Heart right ventricle (tissue), 16 donors: ENCODE measurements at regions not wholly inside any gene's neighbourhood (a gene's known extent, or its start where the extent isn't known, plus 50 kb on each side); places are given as distances from the start of the nearest gene placed in this dataset.

Experiments used
- ATAC-seq, 8 donors: fragments of 200-7000 bp; cut with Tn5 transposase; one replicate each; pipeline ENCODE4 v1.9.1; 2020; ENCODE audit warnings: mild to moderate bottlenecking in 8 of 8, moderate library complexity in 8 of 8, moderate number of reproducible peaks in 1 of 8
- DNase-seq, 2 donors: peaks; one replicate each; pipeline ENCODE4 v3.0.0-alpha.2; 2020
- H3K27ac ChIP-seq, 10 donors: fragments of 200-600 bp; sonication (generic) in 2 of 10; one replicate each; pipeline versions ENCODE4 v1.5.0 to v1.8.0; 2020 to 2022; ENCODE audit warnings: mild to moderate bottlenecking in 3 of 10
- H3K27me3 ChIP-seq, 7 donors: fragments of 200-600 bp; one replicate each; pipeline ENCODE4 v1.8.0; 2021 to 2022; ENCODE audit warnings: mild to moderate bottlenecking in 2 of 7
- H3K36me3 ChIP-seq, 9 donors: fragments of 200-600 bp; sonication (generic) in 1 of 9; one replicate each; pipeline versions ENCODE4 v1.5.0 to v1.8.0; 2020 to 2022; ENCODE audit warnings: mild to moderate bottlenecking in 2 of 9
- H3K4me1 ChIP-seq, 9 donors: fragments of 200-600 bp; sonication (generic) in 1 of 9; one replicate each; pipeline versions ENCODE4 v1.5.0 to v1.8.0; 2020 to 2022; ENCODE audit warnings: mild to moderate bottlenecking in 4 of 9
- H3K4me3 ChIP-seq, 10 donors: fragments of 200-600 bp; sonication (generic) in 2 of 10; one replicate each; pipeline versions ENCODE4 v1.5.0 to v1.8.0; 2020 to 2022; ENCODE audit warnings: mild to moderate bottlenecking in 7 of 10, moderate library complexity in 2 of 10
- H3K9me3 ChIP-seq, 11 donors: fragments of 200-600 bp in 10 of 11; sonication (generic) in 2 of 11; one replicate each; pipeline versions ENCODE4 v1.5.0 to v1.8.0; 2013 to 2022; ENCODE audit warnings: mild to moderate bottlenecking in 2 of 11, control low read depth in 1 of 11, moderate library complexity in 1 of 11
- CTCF ChIP-seq, 9 donors: fragments of 200-600 bp; sonication (generic) in 2 of 9; IDR thresholded peaks; one replicate each; pipeline versions ENCODE4 v1.5.0 to v1.8.0; 2021 to 2022; ENCODE audit warnings: antibody characterized with exemption in 9 of 9, mild to moderate bottlenecking in 5 of 9, moderate library complexity in 1 of 9
- WGBS, 2 donors: extraction: QIAGEN DNeasy Blood & Tissue Kit; methylation state at CpG; one replicate each; pipeline ENCODE4 v1.1.7; 2013; ENCODE audit warnings: inconsistent platforms in 1 of 2; 5-methylcytosine and 5-hydroxymethylcytosine counted together
- intact Hi-C, 10 donors: fragments of 100-400 bp; cut with DNase I; formaldehyde crosslinking; loops; one replicate each; pipeline versions ENCODE4 v1.11.1 to v1.14.2; 2022
- donor health status: Arrhythmogenic right ventricular cardiomyopathy.
- donor health status: ischemic (EF 13 %, LVEDD 7.1; RV severe dilation, severe dysfunction).
- donor health status: healthy with polysubstance abuse.
- donor health status: DM: no; HTN: yes; CAD: no.
- donor health status: DM: no; HTN: no; CAD: no.
- donor health status: ischemic (EF 25% LVEDD 6.9; RV normal size, moderate dysfunction).
- donor health status: ischemic (EF 25% LVEDD 5.7; RV mildly dilated, moderate dysfunction).
- donor health status: healthy.
- donor health status: DM: yes; HTN: yes; CAD: no.
- donor health status: Ischemic cardiomyopathy.
- donor health status: ischemic (EF 35%, LVEDD 5.7; RV mildly dilated, moderate dysfunction).
- donor health status: nonischemic (EF 11% LVEDD 7.7; RV severe dilation, severe dysfunction).
- donor health status: DM: yes; HTN: yes; CAD: no.
- donor health status: PGD.
- donor health status: ischemic (EF 29% LVEDD 5.4; RV normal size, mild dysfunction).
- donor health status: nonischemic (EF 23%, LVEDD 6.1; RV moderate dilation, normal function).

- TF ChIP-seq CTCF (IDR thresholded peaks at IDR 0.05): no peak
- H3K4me3 ChIP-seq: no peak overlapping the region
- no peaks in the 10 kb centered on the region for H3K4me1 ChIP-seq
- H3K27me3 ChIP-seq: no peaks in the 10 kb centered on the region
- DNase-seq: no peak
- H3K36me3 ChIP-seq: no peaks in the 10 kb centered on the region
- H3K9me3 ChIP-seq: no peaks in the 10 kb centered on the region
- H3K27ac ChIP-seq: no peak overlapping the region
- no peak for ATAC-seq
- intact Hi-C loops: no loop called here
- 43 to 48% methylated on average over 2 of the region's 2 CpGs for WGBS, 2 donors
These were observed 199.9 kb upstream of the SMC2 start for GRCh38 chr9:103894184-103894583.

- no peak for TF ChIP-seq CTCF (IDR thresholded peaks at IDR 0.05)
- ATAC-seq (no peak), DNase-seq (no peak)
- intact Hi-C loops: no loop called here
- H3K27ac ChIP-seq: no peak overlapping the region
- 43 to 50% methylated on average over 1 of the region's 1 CpG for WGBS, 2 donors
- no peaks in the 10 kb centered on the region for H3K4me1 ChIP-seq
- H3K4me3 ChIP-seq: no peak overlapping the region
- no peaks in the 10 kb centered on the region for H3K27me3 ChIP-seq
- H3K36me3 ChIP-seq: no peaks in the 10 kb centered on the region
- H3K9me3 ChIP-seq: no peaks in the 10 kb centered on the region
These were observed 195.6 kb upstream of the SMC2 start for GRCh38 chr9:103898550-103898949.

- H3K4me1 ChIP-seq: no peaks in the 10 kb centered on the region
- H3K4me3 ChIP-seq: no peak overlapping the region
- ATAC-seq (no peak), DNase-seq (no peak)
- no peaks in the 10 kb centered on the region for H3K36me3 ChIP-seq
- no peaks in the 10 kb centered on the region for H3K9me3 ChIP-seq
- no peak overlapping the region for H3K27ac ChIP-seq
- intact Hi-C loops: no loop called here
- TF ChIP-seq CTCF (IDR thresholded peaks at IDR 0.05): no peak
- WGBS, 2 donors: 51 to 63% methylated on average over 1 of the region's 1 CpG
- no peaks in the 10 kb centered on the region for H3K27me3 ChIP-seq
These were observed 194.2 kb upstream of the SMC2 start for GRCh38 chr9:103899866-103900265.

- Histone ChIP-seq H3K4me3 (no peak overlapping the region), H3K9me3 (no peaks in the 10 kb centered on the region), H3K36me3 (no peaks in the 10 kb centered on the region), H3K27ac (no peak overlapping the region), H3K27me3 (no peaks in the 10 kb centered on the region), H3K4me1 (no peaks in the 10 kb centered on the region)
- intact Hi-C loops: no loop called here
- TF ChIP-seq CTCF (IDR thresholded peaks at IDR 0.05): no peak
- DNase-seq: no peak
- ATAC-seq: no peak
- 43 to 49% methylated on average over 2 of the region's 2 CpGs for WGBS, 2 donors
These were observed 193.6 kb upstream of the SMC2 start for GRCh38 chr9:103900466-103900865.

GRCh38 chr9:103902263-103902662, 191.8 kb upstream of the SMC2 start:
- H3K27me3 ChIP-seq: no peaks in the 10 kb centered on the region
- H3K4me1 ChIP-seq: no peaks in the 10 kb centered on the region
- intact Hi-C loops: no loop called here
- H3K36me3 ChIP-seq: no peaks in the 10 kb centered on the region
- no peak overlapping the region for H3K4me3 ChIP-seq
- DNase-seq: no peak
- no peak for ATAC-seq
- no peaks in the 10 kb centered on the region for H3K9me3 ChIP-seq
- no peak for TF ChIP-seq CTCF (IDR thresholded peaks at IDR 0.05)
- WGBS, 2 donors: 75 to 76% methylated on average over 2 of the region's 2 CpGs
- H3K27ac ChIP-seq: no peak overlapping the region
